ENCODE measurements at regions not wholly inside any gene's neighbourhood (a gene's known extent, or its start where the extent isn't known, plus 50 kb on each side); places are given as distances from the start of the nearest gene placed in this dataset.

- H3K9me3 ChIP-seq = no peaks in the 10 kb centered on the region
- intact Hi-C loops (cut with DNase I) = no loop called here
- TF ChIP-seq, protein P1, sequence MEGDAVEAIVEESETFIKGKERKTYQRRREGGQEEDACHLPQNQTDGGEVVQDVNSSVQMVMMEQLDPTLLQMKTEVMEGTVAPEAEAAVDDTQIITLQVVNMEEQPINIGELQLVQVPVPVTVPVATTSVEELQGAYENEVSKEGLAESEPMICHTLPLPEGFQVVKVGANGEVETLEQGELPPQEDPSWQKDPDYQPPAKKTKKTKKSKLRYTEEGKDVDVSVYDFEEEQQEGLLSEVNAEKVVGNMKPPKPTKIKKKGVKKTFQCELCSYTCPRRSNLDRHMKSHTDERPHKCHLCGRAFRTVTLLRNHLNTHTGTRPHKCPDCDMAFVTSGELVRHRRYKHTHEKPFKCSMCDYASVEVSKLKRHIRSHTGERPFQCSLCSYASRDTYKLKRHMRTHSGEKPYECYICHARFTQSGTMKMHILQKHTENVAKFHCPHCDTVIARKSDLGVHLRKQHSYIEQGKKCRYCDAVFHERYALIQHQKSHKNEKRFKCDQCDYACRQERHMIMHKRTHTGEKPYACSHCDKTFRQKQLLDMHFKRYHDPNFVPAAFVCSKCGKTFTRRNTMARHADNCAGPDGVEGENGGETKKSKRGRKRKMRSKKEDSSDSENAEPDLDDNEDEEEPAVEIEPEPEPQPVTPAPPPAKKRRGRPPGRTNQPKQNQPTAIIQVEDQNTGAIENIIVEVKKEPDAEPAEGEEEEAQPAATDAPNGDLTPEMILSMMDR (IDR thresholded peaks at IDR 0.05) = no peak
- WGBS = 64% methylated on average over 1 of the region's 1 CpG
- no peak overlapping the region for H3K4me3 ChIP-seq
- H3K36me3 ChIP-seq = no peaks in the 10 kb centered on the region
- no peak overlapping the region for H3K27ac ChIP-seq (replicated peaks in 1 of 4)
- no peak for DNase-seq (ENCODE audit: extremely low spot score)
- no peaks in the 10 kb centered on the region for H3K4me1 ChIP-seq
- no peaks in the 10 kb centered on the region for H3K27me3 ChIP-seq
Observed at GRCh38 chr7:91541641-91542040, 277.4 kb downstream of the FZD1 start.

GRCh38 chr7:91543646-91544045, 279.4 kb downstream of the FZD1 start:
- TF ChIP-seq EP300 (IDR thresholded peaks at IDR 0.05) = no peak
- no peak for TF ChIP-seq POLR2A (IDR thresholded peaks at IDR 0.05; ENCODE audit: low read depth)
- TF ChIP-seq, protein P1 (IDR thresholded peaks at IDR 0.05) = no peak
- no peak for TF ChIP-seq POLR2AphosphoS5 (IDR thresholded peaks at IDR 0.05)
- intact Hi-C loops (cut with DNase I) = no loop called here
- H3K27me3 ChIP-seq = no peaks in the 10 kb centered on the region
- H3K9me3 ChIP-seq = no peaks in the 10 kb centered on the region
- no peak for DNase-seq (ENCODE audit: extremely low spot score)
- WGBS = 77% methylated on average over 1 of the region's 1 CpG
- H3K4me1 ChIP-seq = no peaks in the 10 kb centered on the region
- H3K27ac ChIP-seq (replicated peaks in 1 of 4) = no peak overlapping the region
- no peaks in the 10 kb centered on the region for H3K36me3 ChIP-seq
- no peak overlapping the region for H3K4me3 ChIP-seq

DNA sequence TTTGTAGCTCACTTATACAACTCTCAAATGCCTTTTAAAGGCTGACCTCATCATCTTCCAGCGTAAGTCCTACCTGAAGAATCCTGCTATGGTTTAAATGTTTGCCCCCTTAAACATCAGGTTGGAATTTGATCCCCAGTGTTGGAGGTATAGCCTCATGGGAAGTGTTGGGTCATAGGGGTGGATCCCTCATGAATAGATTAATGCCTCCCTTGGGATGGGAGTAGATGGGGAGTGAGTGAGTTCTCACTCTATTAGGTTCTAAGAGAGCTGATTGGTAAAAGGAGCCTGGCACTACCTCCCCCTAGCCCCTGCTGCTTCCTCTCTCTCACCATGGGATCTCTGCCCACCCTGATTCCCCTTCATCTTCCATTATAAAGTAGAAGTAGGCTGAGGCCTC, 285.6 kb downstream of the FZD1 start:
- intact Hi-C loops (cut with DNase I) = no loop called here
- H3K27ac ChIP-seq (replicated peaks in 1 of 4) = no peak overlapping the region
- no peak for TF ChIP-seq EP300 (IDR thresholded peaks at IDR 0.05)
- TF ChIP-seq POLR2A (IDR thresholded peaks at IDR 0.05; ENCODE audit: low read depth) = no peak
- no peak for TF ChIP-seq POLR2AphosphoS5 (IDR thresholded peaks at IDR 0.05)
- no peaks in the 10 kb centered on the region for H3K9me3 ChIP-seq
- no peak overlapping the region for H3K4me3 ChIP-seq
- 82% methylated on average over 1 of the region's 1 CpG for WGBS
- no peak for DNase-seq (ENCODE audit: extremely low spot score)
- no peaks in the 10 kb centered on the region for H3K4me1 ChIP-seq
- H3K36me3 ChIP-seq = no peaks in the 10 kb centered on the region
- H3K27me3 ChIP-seq = no peaks in the 10 kb centered on the region

GRCh38 chr7:91550931-91551330, 286.7 kb downstream of the FZD1 start:
- 74% methylated on average over 1 of the region's 1 CpG for WGBS
- no peaks in the 10 kb centered on the region for H3K9me3 ChIP-seq
- H3K27ac ChIP-seq (replicated peaks in 1 of 4) = no peak overlapping the region
- DNase-seq (ENCODE audit: extremely low spot score) = no peak
- H3K4me1 ChIP-seq = no peaks in the 10 kb centered on the region
- no peak overlapping the region for H3K4me3 ChIP-seq
- TF ChIP-seq POLR2AphosphoS5 (IDR thresholded peaks at IDR 0.05) (no peak), EP300 (IDR thresholded peaks at IDR 0.05) (no peak), POLR2A (IDR thresholded peaks at IDR 0.05; ENCODE audit: low read depth) (no peak)
- TF ChIP-seq, protein P1 (IDR thresholded peaks at IDR 0.05) = no peak
- H3K36me3 ChIP-seq = no peaks in the 10 kb centered on the region
- H3K27me3 ChIP-seq = no peaks in the 10 kb centered on the region
- intact Hi-C loops (cut with DNase I) = no loop called here

GRCh38 chr7:91551377-91552175, 287.3 kb downstream of the FZD1 start:
- Histone ChIP-seq H3K4me3 (no peak overlapping the region), H3K27ac (replicated peaks in 1 of 4) (no peak overlapping the region), H3K36me3 (no peaks in the 10 kb centered on the region), H3K4me1 (no peaks in the 10 kb centered on the region), H3K9me3 (no peaks in the 10 kb centered on the region), H3K27me3 (no peaks in the 10 kb centered on the region)
- 72% methylated on average over 5 of the region's 5 CpGs for WGBS
- TF ChIP-seq POLR2A (IDR thresholded peaks at IDR 0.05; ENCODE audit: low read depth) = no peak
- TF ChIP-seq EP300 (IDR thresholded peaks at IDR 0.05) = no peak
- TF ChIP-seq POLR2AphosphoS5 (IDR thresholded peaks at IDR 0.05) = no peak
- TF ChIP-seq, protein P1 (IDR thresholded peaks at IDR 0.05) = no peak
- DNase-seq (ENCODE audit: extremely low spot score) = no peak
- intact Hi-C loops (cut with DNase I) = no loop called here

Data from esophagus muscularis mucosa (tissue), 4 donors.